Activated naive CD8-positive, alpha-beta T cell treated with anti-CD3 and anti-CD28 coated beads, Interleukin-2, amount 10 ng/mL, durations not matched to agents 7 days and 5 days (primary cell): ENCODE measurements at regions not wholly inside any gene's neighbourhood (a gene's known extent, or its start where the extent isn't known, plus 50 kb on each side); places are given as distances from the start of the nearest gene placed in this dataset.
A peak's percentile ranks its signal among the peaks of the same experiment; 100 is the strongest.

Source experiments
- ATAC-seq: fragments of 150-1000 bp; cut with Tn5 transposase; one replicate; pipeline ENCODE4 v1.10.0; 2021; ENCODE audit warnings: low read depth, moderate library complexity
- POLR2A ChIA-PET: fragments of 350-600 bp; sonication (Branson Sonifier 250); formaldehyde crosslinking; loops from one replicate; lab custom pipeline; 2021; ENCODE audit warnings: antibody characterized with exemption; lab: Charles Lee
- DNase-seq: peaks from one replicate; pipeline ENCODE4 v3.0.0; 2021
- H3K27ac Mint-ChIP-seq: one replicate; pipeline ENCODE4 v1.8.0; 2022; ENCODE audit warnings: mild to moderate bottlenecking, mixed read lengths
- H3K27me3 Mint-ChIP-seq: one replicate; pipeline ENCODE4 v1.8.0; 2022; ENCODE audit warnings: mild to moderate bottlenecking, moderate library complexity, mixed read lengths
- H3K36me3 Mint-ChIP-seq: one replicate; pipeline ENCODE4 v1.8.0; 2021; ENCODE audit warnings: mild to moderate bottlenecking, mixed read lengths
- H3K4me1 Mint-ChIP-seq: one replicate; pipeline ENCODE4 v1.8.0; 2021; ENCODE audit warnings: mixed read lengths
- H3K4me3 Mint-ChIP-seq: one replicate; pipeline ENCODE4 v1.8.0; 2022; ENCODE audit warnings: mild to moderate bottlenecking, moderate library complexity, mixed read lengths
- H3K9me3 Mint-ChIP-seq: one replicate; pipeline ENCODE4 v1.8.0; 2021; ENCODE audit warnings: mixed read lengths

DNA sequence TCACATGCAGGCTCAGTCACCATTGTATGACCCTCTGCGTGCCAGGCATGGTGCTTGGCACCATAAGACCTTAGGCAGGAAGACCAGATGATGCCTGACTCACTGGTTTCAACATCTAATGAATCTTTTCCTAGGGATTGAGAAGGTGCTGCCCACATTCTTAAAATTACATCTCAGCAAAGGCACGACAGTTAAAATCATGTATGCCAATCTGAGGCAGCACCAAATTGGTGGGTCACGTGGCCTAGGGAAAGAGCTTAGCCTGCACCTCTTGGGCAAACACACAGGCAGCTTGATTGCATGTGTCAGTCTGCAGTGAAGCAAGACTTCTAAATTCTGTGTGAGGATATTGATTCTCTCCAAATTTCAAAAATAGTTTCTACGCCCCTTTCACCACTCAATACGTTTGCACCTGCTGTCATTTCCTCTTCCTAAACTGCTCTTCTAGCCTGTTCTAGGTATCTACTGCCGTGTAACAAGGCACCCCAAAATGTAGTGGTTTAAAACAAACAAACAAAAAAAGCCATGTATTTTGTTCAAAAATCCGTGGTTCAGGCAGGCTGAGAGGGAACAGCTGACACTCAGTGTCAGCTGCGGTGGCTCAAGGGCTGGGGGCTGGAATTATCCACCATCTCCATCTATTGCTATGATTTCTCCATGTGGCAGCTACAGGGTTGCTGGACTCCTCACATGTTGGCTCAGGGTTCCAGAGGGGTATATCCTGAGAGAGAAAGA lies 160.2 kb upstream of the FGGY start:
- H3K27ac Mint-ChIP-seq, result no peak overlapping the region
- H3K36me3 Mint-ChIP-seq, result no peaks in the 10 kb centered on the region
- H3K4me1 Mint-ChIP-seq, result peaks cover 10% of the 10 kb centered on the region
- POLR2A ChIA-PET, result no interaction called here
- H3K4me3 Mint-ChIP-seq, result no peak overlapping the region
- no peak for DNase-seq
- no peak for ATAC-seq
- peaks cover 2% of the 10 kb centered on the region for H3K9me3 Mint-ChIP-seq
- peaks cover 6% of the 10 kb centered on the region for H3K27me3 Mint-ChIP-seq

DNA sequence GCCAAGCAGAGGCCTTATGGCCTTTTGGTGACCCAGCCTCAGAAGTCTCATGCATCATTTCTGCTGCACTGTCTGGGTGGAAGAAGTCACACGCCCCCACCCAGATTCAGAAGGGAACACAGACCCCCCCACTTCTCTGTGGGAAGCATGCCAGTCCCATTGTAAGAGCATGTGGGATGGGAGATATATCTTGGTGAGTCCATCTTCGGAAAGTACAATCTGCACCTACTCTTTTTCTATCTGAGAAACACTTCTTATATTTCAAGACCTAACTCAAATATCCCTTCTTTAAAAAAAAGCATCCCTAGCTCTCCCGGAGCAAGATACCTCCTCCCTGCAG lies 159.6 kb upstream of the FGGY start:
- peaks cover 2% of the 10 kb centered on the region for H3K9me3 Mint-ChIP-seq
- no peak overlapping the region for H3K27ac Mint-ChIP-seq
- H3K4me3 Mint-ChIP-seq, result no peak overlapping the region
- no peak for DNase-seq
- POLR2A ChIA-PET, result no interaction called here
- H3K27me3 Mint-ChIP-seq, result peaks cover 4% of the 10 kb centered on the region
- ATAC-seq, result no peak
- peaks cover 10% of the 10 kb centered on the region for H3K4me1 Mint-ChIP-seq
- H3K36me3 Mint-ChIP-seq, result no peaks in the 10 kb centered on the region

DNA sequence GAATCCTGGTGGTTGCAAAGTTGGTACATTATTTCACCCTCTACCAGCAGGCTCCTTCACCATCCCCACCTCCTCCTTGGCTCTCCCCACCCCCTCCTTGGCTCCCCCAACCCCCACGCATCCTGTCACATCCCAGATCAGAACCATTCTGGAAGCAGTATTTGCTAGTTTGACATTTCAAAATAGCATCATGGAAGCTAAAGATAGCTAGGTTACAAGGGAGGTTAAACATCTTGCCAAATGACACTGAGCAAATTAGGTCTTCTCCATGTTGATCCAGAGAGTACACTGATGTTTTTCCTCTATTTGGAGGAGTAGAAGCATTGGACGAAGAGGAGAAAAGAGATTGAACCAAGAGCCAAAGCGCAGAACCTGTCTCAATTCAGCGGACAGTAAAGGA lies 158.9 kb upstream of the FGGY start:
- ATAC-seq (no peak), DNase-seq (no peak)
- H3K36me3 Mint-ChIP-seq, result no peaks in the 10 kb centered on the region
- H3K27me3 Mint-ChIP-seq, result peaks cover 3% of the 10 kb centered on the region
- no peak overlapping the region for H3K27ac Mint-ChIP-seq
- H3K9me3 Mint-ChIP-seq, result peaks cover 2% of the 10 kb centered on the region
- H3K4me1 Mint-ChIP-seq, result peaks cover 15% of the 10 kb centered on the region
- POLR2A ChIA-PET, result interaction anchor here (1.0 kb wide), 1 partner anchor 260 kb away, joined by 4 read pairs; no protein-coding TSS in a partner anchor
- H3K4me3 Mint-ChIP-seq, result no peak overlapping the region

DNA sequence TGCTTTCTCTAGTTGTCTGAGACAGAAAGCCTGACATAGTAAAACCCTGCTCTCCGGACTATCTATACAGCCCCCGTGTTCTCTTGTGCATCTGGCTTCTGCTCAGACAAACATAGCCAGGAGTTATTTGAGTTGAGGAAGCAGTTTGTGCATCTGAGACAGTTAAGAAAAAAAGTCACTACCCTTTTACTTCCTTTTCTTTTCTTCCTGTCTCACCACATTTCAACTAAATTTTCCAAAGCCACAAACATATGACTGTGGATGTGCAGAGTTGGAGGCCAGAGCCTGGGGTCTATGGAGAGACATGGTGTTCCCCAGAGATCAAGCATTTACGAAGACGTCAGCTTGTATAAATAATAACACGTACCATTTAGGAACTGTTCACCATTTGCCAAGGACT lies 158.5 kb upstream of the FGGY start:
- POLR2A ChIA-PET, result interaction anchor here (1.0 kb wide), 1 partner anchor 259 kb away, joined by 4 read pairs; no protein-coding TSS in a partner anchor
- no peaks in the 10 kb centered on the region for H3K36me3 Mint-ChIP-seq
- no peak for ATAC-seq
- H3K27ac Mint-ChIP-seq, result no peak overlapping the region
- no peak for DNase-seq
- H3K4me3 Mint-ChIP-seq, result no peak overlapping the region
- H3K27me3 Mint-ChIP-seq, result peaks cover 3% of the 10 kb centered on the region
- H3K9me3 Mint-ChIP-seq, result peaks cover 2% of the 10 kb centered on the region
- peaks cover 18% of the 10 kb centered on the region for H3K4me1 Mint-ChIP-seq

DNA sequence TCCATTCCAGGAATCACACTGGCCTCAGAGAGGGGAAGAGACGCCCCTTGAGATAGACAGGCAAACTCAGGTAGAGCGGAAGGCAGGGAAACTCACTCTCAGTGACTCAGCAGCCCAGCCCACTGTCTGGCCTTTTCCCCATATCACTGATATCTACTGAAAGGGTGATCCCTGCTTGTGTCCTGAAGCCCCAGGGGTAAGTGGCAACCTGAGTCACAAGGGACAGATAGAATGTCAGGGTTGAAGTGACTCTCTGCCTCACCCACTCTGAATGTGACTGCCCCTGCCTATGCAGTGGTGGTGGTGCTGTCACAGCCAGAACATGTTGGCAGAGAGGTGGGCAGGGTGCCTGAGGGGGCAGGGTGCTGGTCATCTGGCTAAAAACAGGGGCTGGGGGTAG lies 157.5 kb upstream of the FGGY start:
- Mint-ChIP-seq H3K27me3 (no peaks in the 10 kb centered on the region), H3K36me3 (no peaks in the 10 kb centered on the region), H3K27ac (no peak overlapping the region), H3K4me3 (no peak overlapping the region), H3K4me1 (peaks cover 16% of the 10 kb centered on the region), H3K9me3 (no peaks in the 10 kb centered on the region)
- no peak for DNase-seq
- POLR2A ChIA-PET, result interaction anchor here (1.3 kb wide), 1 partner anchor 356 kb away, joined by 3 read pairs; the partner anchor contains the start of gene JUN
- ATAC-seq, result no peak

DNA sequence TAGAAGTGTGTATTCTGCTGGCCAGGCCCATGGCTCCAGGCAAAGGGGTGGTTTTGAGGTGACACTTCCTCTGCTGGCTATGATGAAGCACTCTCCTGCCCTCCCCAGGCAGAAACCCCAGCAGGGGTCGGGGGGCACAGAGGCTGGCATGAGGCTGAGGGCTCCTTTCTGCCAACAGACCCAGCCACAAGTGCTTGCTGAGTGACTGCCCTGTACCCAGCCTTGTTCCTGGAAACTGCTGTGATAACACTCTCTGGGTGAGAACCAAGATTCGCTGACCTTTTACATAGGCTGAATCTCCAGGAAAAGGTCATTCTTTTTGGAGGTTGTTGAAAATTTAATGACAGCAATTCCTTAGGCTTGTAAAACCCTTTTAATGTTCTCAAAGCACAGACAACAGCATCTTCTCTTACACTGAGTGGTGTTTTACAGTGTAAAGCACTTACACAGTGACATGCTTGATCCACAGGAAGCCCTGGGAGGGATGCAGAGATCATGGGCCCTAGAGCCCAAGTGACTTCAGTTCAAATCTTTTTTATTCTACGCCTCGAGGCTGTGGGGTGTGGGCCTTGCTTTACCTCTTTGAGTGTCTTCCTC lies 155.5 kb upstream of the FGGY start:
- no peaks in the 10 kb centered on the region for H3K27me3 Mint-ChIP-seq
- no peak overlapping the region for H3K4me3 Mint-ChIP-seq
- ATAC-seq, result no peak
- no peaks in the 10 kb centered on the region for H3K36me3 Mint-ChIP-seq
- no peak for DNase-seq
- H3K9me3 Mint-ChIP-seq, result no peaks in the 10 kb centered on the region
- H3K4me1 Mint-ChIP-seq, result peaks cover 20% of the 10 kb centered on the region
- POLR2A ChIA-PET, result no interaction called here
- H3K27ac Mint-ChIP-seq, result no peak overlapping the region

DNA sequence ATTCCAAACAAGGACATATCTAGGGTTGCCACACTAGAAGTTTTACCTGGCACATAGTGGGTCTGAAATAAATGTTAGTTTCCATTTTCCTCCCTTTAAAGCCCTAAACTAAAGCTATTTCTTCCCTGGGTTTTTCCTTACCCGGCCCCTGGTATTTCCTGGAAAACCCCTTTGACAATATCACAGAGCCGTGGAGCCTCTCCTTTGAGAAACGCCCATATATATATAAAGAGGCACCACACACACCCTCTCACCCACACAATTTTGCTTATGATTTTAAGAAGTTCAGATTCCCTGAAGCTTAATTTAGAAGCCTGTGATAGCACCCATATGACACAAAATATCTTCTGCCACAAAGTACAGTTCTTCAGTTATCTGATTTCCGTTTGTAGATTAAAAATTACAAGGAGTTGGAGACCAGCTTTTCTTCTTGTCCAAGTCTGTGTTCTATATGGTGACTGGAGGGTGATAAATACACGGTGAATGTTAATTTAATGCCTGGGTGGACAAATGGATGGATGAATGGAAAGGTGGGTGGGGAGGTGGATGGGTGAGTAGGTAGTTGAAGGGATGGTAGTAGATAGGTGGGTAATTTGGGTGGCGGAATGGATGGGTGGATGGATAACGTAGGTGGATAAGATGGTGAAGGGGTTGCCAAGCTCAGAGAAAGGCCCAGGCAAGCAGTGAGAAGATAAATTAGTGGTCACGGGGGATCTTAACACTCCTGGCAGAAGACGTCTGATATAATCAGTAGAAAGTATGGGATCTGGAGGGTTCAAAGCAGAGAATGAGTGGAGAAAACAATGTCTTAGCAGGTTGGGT lies 154.4 kb upstream of the FGGY start:
- no peak overlapping the region for H3K4me3 Mint-ChIP-seq
- no peaks in the 10 kb centered on the region for H3K36me3 Mint-ChIP-seq
- no peak for ATAC-seq
- H3K9me3 Mint-ChIP-seq, result no peaks in the 10 kb centered on the region
- DNase-seq, result no peak
- no peak overlapping the region for H3K27ac Mint-ChIP-seq
- POLR2A ChIA-PET, result no interaction called here
- peaks cover 22% of the 10 kb centered on the region for H3K4me1 Mint-ChIP-seq
- H3K27me3 Mint-ChIP-seq, result no peaks in the 10 kb centered on the region

DNA sequence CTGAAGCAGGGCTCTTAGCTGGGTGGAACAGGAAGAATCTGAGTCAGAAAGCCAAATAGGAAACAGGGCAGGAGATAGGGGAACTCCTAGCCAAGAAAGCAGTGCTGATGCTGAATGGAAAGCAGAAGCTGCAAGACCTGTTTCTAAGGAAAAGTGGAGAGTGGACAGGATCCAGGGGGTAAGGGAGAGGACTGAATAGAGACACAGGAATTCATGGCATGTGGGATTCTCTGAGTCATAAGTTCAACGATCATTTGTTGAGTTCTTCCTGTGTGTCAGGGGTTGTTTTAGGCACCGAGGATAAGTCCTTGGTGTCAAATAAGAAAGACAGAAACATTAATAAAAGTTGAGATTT lies 153.8 kb upstream of the FGGY start:
- POLR2A ChIA-PET, result no interaction called here
- DNase-seq (no peak), ATAC-seq (no peak)
- H3K4me1 Mint-ChIP-seq, result peaks cover 20% of the 10 kb centered on the region
- H3K36me3 Mint-ChIP-seq, result no peaks in the 10 kb centered on the region
- no peaks in the 10 kb centered on the region for H3K9me3 Mint-ChIP-seq
- H3K27ac Mint-ChIP-seq, result no peak overlapping the region
- H3K27me3 Mint-ChIP-seq, result no peaks in the 10 kb centered on the region
- H3K4me3 Mint-ChIP-seq, result no peak overlapping the region

DNA sequence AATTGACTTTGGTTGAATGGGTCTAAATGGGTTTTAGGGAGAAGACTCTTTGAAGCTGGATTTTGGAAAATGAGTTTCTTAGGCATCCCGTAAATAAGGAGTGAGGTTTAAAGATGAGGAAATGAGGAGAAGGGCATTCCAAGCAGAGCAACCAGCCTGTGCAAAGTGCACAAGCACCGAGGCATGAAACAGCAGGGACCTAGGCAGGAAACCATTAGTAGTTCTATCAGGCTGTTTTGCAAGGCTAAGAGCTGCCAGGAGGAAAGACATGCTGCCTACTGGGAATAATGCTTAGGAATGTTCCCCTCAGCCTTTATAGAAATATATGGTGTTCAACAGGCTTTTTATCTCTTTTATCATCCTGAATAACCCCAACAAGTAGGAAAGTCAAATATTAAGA lies 153.1 kb upstream of the FGGY start:
- DNase-seq, result no peak
- Mint-ChIP-seq H3K9me3 (no peaks in the 10 kb centered on the region), H3K27me3 (no peaks in the 10 kb centered on the region), H3K27ac (no peak overlapping the region), H3K4me3 (no peak overlapping the region), H3K4me1 (peaks cover 15% of the 10 kb centered on the region), H3K36me3 (no peaks in the 10 kb centered on the region)
- no peak for ATAC-seq
- POLR2A ChIA-PET, result no interaction called here

DNA sequence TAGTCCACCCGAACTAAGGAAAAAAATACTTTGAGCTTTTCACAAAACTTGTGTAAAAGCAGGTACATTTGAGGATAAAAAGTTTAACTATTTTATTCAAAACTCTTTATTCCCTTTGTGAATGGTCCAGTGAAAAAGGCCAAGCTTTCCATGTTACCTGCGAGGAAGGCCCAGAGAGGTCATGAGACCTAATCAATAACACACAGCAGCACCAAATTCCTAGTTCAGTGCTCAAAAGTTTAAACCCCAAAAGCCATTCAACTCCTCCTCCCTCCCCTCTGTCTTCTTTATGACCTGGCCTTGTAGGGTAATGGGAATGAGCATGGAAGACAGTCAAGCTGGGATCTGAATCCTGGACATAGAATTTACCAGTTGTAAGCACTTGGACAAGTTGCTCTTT lies 151.9 kb upstream of the FGGY start:
- ATAC-seq (no peak), DNase-seq (no peak)
- Mint-ChIP-seq H3K4me1 (peaks cover 15% of the 10 kb centered on the region), H3K36me3 (no peaks in the 10 kb centered on the region), H3K4me3 (no peak overlapping the region), H3K27me3 (no peaks in the 10 kb centered on the region), H3K9me3 (no peaks in the 10 kb centered on the region), H3K27ac (no peak overlapping the region)
- POLR2A ChIA-PET, result no interaction called here

DNA sequence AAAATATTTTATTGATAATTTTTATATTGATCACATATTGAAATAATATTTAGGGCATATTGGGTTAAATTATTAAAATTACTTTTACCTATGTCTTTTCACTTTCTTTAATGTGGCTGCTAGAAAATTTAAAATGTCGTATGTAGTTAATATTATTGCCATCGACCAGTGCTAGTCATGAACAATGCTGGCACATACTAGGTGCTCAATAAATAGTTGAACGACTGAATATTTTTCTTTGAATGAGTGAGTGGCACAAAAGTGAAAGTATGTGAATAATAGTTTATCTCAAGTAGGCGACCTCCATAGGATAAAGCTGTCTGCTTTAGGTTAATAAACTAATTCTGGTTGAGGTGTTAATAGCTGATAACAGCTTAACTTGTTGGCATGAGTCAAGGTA lies 150.8 kb upstream of the FGGY start:
- H3K4me3 Mint-ChIP-seq, result peak overlapping the region; percentile 90
- DNase-seq, result no peak
- peak overlapping the region; percentile 89 for H3K27ac Mint-ChIP-seq
- no peaks in the 10 kb centered on the region for H3K36me3 Mint-ChIP-seq
- H3K9me3 Mint-ChIP-seq, result no peaks in the 10 kb centered on the region
- POLR2A ChIA-PET, result interaction anchor here (0.7 to 1.0 kb wide), 5 partner anchors 66 to 1128 kb away, joined by 3 to 6 read pairs (median 4); partner anchors contain the start of gene JUN
- H3K4me1 Mint-ChIP-seq, result peaks cover 21% of the 10 kb centered on the region
- ATAC-seq, result no peak
- no peaks in the 10 kb centered on the region for H3K27me3 Mint-ChIP-seq

DNA sequence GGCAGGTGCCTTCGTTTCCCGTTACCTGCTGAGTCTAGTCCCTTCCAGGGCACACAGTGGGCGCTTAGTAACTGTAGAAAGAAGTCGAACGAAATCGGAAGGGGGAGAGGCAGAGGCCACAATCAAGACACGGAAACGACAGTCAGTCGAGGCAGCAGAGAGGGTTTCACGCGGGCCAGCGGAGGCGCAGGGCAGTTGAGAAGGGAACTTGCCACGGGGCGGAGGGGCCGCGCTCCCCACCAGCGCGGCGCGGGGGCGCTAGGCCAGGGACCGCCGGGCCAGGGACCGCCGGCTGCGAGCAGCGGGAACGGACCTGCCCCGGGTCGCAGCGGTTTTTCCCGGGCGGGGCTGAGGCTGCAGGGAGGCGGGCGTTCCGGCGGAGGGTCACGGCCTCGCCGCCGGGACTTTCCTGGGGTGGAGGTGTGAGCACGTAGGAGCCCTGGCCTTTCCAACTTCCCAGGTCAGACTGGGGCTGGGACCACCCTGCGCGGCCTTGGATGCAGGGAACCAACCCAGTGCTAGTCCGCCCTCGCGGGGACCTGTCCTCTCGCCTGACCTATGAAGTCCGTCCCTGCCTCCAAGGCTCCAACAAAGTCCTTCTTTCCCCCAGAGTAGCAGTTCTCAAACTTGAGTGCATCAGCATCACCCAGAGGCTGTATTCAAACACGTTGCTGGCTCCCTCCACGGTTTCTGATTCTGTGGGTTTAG lies 150.1 kb upstream of the FGGY start:
- H3K36me3 Mint-ChIP-seq, result no peaks in the 10 kb centered on the region
- H3K9me3 Mint-ChIP-seq, result no peaks in the 10 kb centered on the region
- DNase-seq (peak; percentile 70), ATAC-seq (peak; percentile 77)
- POLR2A ChIA-PET, result interaction anchor here (0.7 to 1.0 kb wide), 3 partner anchors 85 to 363 kb away, joined by 3 to 6 read pairs (median 3); partner anchors contain the start of gene JUN
- peak overlapping the region; percentile 89 for H3K27ac Mint-ChIP-seq
- H3K4me1 Mint-ChIP-seq, result peaks cover 20% of the 10 kb centered on the region
- peak overlapping the region; percentile 90 for H3K4me3 Mint-ChIP-seq
- no peaks in the 10 kb centered on the region for H3K27me3 Mint-ChIP-seq

DNA sequence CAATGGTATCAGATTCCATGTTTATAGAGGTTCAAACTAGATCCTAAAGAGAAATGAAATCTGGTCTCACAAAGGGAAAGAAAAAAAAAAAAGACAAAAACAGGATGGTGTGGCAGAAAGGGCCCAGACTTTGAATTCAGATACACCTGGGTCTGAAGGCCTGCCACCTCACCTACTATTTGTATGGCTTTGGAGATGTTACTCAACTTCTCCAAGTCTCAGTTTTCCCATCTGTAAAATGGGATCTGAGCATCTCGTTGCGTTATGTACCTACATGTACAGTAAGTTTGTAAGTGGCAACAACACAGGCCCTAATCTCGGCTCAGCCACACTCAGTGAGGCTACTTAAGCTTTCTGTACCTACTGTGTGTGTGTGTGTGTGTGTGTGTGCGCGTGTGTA lies 147.5 kb upstream of the FGGY start:
- POLR2A ChIA-PET, result no interaction called here
- Mint-ChIP-seq H3K36me3 (no peaks in the 10 kb centered on the region), H3K9me3 (no peaks in the 10 kb centered on the region), H3K27ac (no peak overlapping the region), H3K4me3 (no peak overlapping the region), H3K4me1 (peaks cover 13% of the 10 kb centered on the region), H3K27me3 (no peaks in the 10 kb centered on the region)
- no peak for ATAC-seq
- DNase-seq, result no peak
